IPS-NIHi7 (cell line): ENCODE measurements at regions not wholly inside any gene's neighbourhood (a gene's known extent, or its start where the extent isn't known, plus 50 kb on each side); places are given as distances from the start of the nearest gene placed in this dataset.
"Not testable (repeated sequence)": the region's sequence is repeated elsewhere in the genome, so short reads cannot be mapped to it uniquely, and the experiment has no call there.

Experiments
- DNase-seq: peaks from one replicate; pipeline ENCODE4 v3.0.0; 2012; ENCODE audit warnings: mixed read lengths; ENCODE audit errors: extremely low spot score

GRCh38 chr10:59975918-59976317 is 69.6 kb upstream of the CCDC6 start:
- DNase-seq = not testable (repeated sequence)

DNA sequence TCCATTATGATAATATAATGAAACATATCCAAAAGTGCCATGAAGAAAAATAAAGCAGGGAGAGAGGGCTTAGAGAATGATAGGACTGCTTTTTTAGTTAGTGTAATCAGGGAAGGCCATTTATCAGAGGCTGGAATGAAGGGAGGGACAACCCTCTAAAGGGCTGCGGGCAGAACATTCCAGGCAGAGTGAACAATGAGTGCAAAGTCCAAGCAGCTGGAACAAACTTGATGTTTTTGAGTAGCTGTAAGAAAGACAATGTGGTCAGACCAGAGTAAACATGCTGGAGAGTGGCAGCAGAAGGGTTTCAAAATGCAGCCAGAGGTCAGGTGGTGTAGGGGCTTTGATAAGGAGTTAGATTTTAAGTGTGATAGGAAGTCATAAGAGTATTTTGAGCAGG is 65.6 kb upstream of the CCDC6 start:
- DNase-seq = peak; percentile 18

GRCh38 chr10:59970396-59971368 is 64.3 kb upstream of the CCDC6 start:
- peak; percentile 60 for DNase-seq

GRCh38 chr10:59968705-59969104 is 62.3 kb upstream of the CCDC6 start:
- no peak for DNase-seq

DNA sequence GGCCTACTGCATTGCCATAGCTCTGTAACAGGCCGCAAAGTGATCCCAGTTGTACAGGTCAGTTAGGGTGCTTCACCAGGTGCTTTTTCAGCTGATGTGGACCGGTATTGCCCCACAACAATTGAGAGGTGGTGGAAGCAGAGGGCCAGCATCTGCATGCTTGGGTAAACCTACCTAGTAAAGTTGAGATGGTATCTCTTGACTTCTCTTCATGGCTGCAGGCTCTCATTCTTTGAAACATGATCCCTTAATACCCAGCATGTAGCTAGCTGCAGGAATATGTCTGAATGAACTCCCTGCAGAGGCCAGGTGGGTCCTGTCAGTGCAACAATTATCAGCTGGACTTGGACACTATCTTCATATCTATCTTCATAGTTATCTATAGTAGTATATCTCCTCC is 60.7 kb upstream of the CCDC6 start:
- DNase-seq = no peak

DNA sequence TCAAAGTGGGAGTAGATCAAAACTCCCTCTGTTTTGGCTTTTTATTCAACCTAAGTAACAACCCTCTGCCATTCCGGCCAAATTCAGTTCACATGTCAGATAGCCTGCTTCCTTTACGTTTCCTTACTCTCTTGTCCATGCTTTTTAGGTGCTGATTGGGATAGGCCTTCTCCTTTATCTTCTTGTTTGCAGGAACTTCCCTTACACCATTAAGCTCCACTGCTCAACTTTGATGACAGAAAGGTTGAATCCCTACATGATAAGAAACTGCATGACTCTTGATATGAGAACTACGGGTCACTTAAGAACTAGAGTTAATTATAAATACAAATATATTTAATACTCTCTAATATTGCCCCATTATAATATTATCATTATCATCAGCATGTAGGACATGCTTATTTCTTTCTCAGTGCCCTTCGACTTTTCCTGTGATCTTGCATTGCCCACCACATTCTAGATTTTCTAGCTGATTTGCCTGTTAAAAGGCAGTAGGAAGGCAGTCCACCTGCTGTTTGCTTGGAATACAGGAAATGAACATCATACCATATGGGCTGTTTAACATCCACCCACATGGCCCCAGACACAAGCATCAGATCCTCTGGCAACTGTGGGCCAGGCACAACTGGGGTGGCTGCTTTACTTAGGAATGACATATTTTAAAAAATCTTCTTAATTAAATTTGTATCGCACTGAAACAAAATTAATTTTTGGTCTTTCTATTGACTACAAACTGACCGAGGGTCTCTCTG is 59.7 kb upstream of the CCDC6 start:
- no peak for DNase-seq

DNA sequence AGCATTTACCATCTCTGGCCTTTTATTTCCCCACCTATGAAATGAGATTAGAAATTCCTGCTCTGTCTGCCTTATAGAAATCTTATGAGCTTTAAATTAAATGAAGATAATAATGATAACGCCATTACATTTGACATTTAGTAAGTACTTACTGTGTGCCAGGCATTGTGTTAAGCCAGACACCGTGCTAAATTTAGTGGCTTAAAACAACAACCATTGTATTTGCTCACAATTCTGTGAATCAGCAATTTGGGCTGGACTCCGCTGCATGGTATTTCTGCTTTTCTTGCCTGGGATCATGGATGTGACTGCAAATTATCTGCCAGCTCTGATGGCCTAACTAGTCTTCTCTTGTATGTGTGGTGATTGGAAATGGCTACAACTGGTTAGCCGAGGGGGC is 56.4 kb upstream of the CCDC6 start:
- no peak for DNase-seq

DNA sequence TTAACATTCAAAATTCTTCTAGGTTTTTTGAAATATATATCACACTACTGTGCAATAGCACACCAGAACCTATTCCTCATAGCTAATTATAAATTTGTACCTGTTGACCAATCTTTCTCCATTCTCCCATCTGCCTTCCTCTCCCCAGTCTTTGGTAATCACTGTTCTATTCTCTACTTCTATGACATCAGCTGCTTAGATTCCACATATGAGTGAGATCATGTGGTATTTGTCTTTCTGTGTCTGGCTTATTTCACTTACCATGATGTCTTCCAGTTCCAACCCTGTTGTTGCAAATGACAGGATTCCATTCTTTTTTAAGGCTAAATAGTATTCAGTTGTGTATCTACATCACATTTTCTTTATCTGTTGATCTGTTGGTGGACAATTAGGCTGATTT is 54.4 kb upstream of the CCDC6 start:
- no peak for DNase-seq

GRCh38 chr10:59959504-59960018 is 53.2 kb upstream of the CCDC6 start:
- DNase-seq = no peak

- DNase-seq = no peak
These were observed 52.5 kb upstream of the CCDC6 start for GRCh38 chr10:59958882-59959281.

- no peak for DNase-seq
These were observed 51.6 kb upstream of the CCDC6 start for GRCh38 chr10:59957975-59958374.
